Erythroblast (primary cell): ENCODE measurements at regions not wholly inside any gene's neighbourhood (a gene's known extent, or its start where the extent isn't known, plus 50 kb on each side); places are given as distances from the start of the nearest gene placed in this dataset.

Experiments used
- DNase-seq, 2 experiments: peaks; one replicate each; lab custom pipeline; 2025; lab: John Stamatoyannopoulos, UW
- GATA1 ChIP-seq: IDR thresholded peaks from 2 replicates; pipeline ENCODE4 v1.6.1; 2011; ENCODE audit warnings: low read depth, mild to moderate bottlenecking, control low read depth, low read length, moderate library complexity
- POLR2A ChIP-seq: IDR thresholded peaks from 2 replicates; pipeline ENCODE4 v1.6.1; 2011; ENCODE audit warnings: mild to moderate bottlenecking, low read length

DNA sequence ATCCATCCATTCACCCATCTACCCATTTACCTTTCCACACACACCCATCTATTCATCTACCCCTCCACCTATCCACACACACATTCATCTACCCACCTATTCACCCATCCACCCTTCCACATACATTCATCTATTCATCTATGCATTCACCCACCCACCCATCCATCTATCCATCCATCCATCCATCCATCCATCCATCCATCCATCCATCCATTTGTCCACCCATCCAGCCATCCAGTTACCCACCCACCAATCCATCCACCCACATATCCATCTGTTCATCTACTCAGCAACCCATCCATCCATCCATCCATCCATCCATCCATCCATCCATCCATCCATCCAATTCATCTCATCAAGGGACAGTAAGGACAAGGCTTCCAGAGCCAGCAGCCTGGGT lies 74.0 kb downstream of the INHBB start:
- no peak for DNase-seq
- no peak for TF ChIP-seq GATA1
- no peak for TF ChIP-seq POLR2A

DNA sequence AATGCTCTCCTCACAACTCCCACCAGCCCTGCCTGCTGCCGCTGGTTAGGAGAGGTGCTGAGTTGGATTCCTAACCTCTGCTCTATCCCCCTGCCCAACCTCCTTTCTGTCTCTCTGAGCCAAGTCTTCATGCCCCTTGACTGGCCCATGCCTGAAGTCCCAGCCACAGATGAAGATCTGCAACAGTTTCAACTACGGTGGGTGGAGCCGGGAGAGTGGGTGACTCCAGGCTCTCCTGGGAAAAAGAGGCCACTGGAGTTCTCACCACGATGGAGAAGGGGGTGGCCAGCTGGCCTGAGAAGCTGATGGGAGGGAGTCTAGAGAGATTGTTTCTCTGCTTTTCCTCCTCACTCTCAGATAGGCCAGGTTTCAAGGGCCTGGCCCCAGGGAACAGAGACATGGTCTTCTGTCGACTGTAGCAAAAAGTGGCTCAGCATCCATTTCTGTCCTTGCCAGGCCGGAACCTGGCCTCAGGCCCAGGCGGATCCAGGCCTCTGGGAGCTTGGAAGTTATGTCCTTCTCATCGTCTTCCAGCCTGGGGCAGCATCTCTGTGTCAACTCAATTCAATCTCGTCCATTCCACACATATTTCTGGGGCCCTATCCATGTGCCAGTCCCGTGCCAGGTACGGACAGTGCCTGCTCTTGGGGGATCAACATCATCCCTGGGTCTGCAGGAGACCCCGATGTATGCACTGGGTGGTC lies 75.3 kb downstream of the INHBB start:
- DNase-seq: no peak
- TF ChIP-seq POLR2A (no peak), GATA1 (no peak)

DNA sequence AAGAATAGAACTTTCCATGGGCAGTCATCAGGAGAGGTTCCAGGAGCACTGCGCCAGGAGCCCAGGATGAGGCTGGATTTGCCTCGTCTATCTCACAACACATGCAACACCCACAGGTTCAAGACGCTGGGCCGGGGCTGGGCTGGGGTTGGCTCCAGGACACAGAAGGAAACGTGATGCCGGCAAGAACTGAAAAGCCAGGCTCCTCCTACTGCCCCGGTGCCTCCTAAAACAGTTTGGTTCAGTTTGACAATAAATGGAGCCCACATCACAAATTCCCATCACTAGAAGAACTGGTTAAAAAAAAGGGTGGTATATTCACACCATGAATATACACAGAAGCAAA lies 75.9 kb downstream of the INHBB start:
- DNase-seq: no peak
- no peak for TF ChIP-seq POLR2A
- no peak for TF ChIP-seq GATA1

DNA sequence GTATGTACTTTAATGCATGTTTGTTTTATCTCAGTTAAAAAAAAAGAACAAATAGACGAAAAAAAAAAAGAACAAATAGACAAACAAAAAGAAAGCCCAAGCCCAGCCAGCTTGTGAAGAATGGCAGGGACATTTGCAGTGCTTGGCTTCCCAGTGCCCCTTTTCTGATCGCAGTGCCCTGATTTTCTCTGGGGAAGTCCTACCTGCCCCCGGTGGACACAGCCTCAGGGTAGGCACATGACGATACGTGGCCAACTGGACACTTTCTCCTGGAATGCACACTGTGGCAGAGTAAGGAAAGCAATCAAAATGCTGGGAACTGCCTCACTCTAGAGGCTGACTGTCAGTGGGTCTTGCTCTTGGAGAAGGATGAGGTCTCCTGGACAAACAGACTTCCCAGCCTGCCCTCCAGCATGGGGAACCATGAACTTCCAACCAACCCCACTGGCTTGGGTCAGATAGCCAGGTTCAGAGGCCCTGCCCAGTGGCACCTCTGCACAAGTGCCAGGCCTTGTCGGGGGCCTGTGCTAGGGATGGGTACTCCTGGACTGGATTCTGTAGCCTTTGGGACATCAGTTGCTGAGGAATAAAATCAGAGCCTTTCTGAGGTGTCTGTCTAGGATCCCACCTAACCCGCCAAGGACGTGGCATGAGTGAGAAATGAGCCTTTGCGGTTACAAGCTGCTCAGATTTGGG lies 76.7 kb downstream of the INHBB start:
- DNase-seq: no peak
- TF ChIP-seq GATA1 (no peak), POLR2A (no peak)

DNA sequence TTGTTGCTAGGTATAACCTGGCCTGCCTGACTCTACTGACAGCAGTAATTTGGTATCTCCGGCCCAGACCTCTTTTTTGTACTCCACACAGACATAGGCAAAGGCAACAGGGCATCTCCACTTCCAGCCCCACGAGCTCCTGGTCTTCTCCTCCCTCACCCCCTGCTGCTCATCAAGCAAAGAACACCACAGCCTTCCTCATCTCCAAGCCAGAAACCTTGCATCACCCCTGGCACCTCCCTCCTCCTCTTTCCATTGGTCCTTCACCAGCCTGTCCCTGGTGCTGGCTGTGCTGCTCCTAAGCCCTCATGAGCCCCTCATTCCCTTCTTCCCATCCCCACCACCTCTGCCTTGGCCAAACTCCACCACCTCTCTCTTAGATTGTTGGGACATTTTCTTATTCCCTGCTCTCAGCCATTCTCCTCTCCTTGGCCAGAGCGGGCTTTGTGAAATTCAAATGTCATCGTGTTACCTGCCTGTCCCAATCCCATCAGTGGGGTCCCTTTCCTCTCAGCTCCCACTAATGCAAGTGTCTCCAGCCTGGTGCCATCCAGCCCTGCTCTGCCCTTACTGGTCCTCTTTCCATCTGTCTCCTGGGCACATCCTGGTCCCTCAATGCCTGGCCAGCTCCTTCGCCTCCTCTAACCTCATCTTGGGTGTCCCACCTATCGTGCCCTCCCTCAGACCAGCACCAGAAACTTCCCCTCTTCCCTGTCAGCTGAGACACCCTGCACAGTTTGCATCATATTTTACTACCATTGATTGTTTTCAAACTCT lies 77.4 kb downstream of the INHBB start:
- DNase-seq: no peak
- TF ChIP-seq POLR2A (no peak), GATA1 (no peak)

DNA sequence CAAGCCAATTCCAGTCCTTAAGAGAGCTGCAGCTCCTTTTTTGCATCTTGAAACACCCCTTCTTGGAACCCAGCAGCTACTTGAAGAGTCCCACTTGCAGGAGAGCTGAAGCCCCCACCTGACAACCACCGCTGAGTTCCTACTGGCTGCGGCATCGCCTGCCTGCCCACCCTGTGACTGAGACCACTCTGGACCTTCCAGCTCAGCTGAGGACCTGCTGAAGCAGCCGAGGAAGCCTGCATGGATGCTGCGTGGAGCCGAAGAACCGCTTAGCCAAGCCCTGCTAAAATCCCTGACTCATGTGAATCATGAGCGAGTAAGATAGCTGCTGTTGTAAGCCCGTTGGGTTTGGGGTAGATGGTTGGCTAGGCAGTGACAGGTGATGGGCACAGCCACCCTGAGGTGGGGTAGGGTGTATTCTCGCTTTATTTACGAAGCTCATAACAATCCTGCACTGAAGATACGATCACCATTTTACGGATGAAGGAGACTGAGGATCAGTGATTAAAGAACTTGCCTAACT lies 78.4 kb downstream of the INHBB start:
- no peak for DNase-seq

DNA sequence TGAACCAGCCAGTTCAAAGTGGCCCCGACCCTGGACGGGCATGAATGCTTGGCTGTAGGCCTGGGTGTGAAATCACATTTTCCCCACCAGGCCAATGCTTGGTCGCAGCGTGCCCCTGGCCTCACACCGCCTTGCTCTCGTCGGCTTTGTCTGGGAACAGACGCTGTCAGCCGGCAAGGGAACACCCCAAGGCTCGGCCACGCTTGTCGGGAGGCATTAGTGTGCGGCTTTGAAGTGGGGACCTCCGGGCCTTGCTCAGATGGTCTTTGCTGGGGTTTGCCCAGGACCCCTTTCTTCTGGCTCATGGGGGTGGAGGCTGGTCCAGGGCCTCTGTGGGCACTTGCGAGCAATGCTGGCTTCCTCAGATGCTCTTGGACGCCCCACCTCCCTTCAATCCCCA lies 79.1 kb downstream of the INHBB start:
- no peak for TF ChIP-seq POLR2A
- TF ChIP-seq GATA1: no peak
- no peak for DNase-seq

More for the DNA sequence above, 78.4 kb downstream of the INHBB start:
- no peak for TF ChIP-seq POLR2A
- TF ChIP-seq GATA1: no peak

DNA sequence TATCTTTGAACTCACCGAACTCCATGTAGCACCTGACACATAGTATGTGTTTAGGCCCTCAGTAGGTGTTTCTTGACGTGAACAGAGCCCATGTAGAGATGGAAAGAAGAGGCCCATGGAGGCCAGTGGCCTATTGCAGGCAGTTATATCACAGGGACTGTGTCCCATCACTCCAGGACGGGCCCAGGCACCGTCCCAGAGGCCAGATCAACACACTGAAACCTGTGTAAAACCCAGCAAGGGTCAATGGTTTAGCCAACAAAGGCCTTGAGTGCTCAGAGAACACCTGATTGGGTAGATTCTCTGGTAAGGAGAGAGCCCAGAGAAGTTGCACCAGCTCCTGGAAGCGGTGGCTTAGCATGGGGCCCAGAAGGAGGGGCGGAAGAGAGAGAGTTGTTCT lies 82.8 kb downstream of the INHBB start:
- TF ChIP-seq GATA1: no peak
- TF ChIP-seq POLR2A: no peak
- no peak for DNase-seq

DNA sequence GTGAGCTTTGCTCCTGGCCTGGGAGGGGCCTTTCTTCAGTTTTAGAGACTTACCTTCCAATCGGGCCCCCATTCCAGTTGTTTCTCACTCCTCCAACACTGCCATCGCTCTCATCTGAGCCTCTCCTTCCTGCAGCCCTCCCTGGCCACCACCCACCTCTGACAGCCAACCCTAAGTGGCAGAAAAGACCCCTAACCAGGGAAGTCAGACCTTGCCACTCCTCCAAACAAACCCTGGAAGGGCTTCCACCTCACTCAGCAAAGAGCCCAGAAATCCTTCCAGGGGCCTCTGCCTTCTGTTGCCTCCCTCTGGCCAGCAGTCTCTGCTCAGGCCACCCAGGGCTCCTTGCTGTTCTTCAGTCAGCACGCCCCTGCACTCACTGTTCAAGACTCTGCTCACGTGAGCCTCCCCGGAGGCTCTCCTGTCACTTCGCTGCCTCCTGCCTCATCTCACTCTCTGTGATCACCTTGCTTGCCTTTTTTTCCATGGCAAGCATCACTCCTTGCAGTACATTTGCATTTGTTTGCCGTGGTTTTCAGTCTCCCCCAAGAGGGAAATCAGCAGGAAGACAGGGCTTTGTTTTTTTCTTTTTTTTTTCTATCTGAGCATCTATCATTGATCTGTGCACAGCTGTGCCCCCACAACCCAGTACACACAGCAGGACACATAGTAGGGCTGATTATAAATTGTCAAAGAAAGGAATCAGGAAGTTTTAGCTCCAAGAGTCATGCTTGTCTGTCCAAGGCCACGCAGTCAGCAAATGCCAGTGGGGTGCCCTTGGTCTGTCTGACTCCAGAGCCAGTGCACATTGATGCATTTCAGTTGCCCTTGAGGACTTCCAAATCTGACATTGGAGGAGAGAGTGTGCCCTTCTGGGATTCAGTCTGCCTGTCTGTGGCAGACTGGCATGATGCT lies 83.9 kb downstream of the INHBB start:
- DNase-seq: no peak
- TF ChIP-seq POLR2A (no peak), GATA1 (no peak)

DNA sequence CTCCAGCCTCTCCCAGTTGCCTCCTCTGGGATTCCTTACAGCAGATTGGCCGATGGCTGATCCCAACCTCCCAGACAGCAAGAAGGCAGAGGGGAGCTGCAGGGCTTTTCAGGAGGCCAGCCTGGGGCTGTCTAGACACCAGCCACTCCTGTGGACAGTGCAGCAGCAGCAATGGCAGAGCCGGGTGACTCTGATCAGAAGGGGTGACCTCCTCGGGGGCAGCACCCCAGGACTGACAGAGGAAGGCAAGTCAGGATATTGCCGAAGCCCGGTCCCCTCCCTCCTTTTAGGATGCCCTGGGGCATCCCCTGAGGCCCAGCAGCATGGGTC lies 84.5 kb downstream of the INHBB start:
- TF ChIP-seq POLR2A: no peak
- TF ChIP-seq GATA1: no peak
- DNase-seq: no peak

DNA sequence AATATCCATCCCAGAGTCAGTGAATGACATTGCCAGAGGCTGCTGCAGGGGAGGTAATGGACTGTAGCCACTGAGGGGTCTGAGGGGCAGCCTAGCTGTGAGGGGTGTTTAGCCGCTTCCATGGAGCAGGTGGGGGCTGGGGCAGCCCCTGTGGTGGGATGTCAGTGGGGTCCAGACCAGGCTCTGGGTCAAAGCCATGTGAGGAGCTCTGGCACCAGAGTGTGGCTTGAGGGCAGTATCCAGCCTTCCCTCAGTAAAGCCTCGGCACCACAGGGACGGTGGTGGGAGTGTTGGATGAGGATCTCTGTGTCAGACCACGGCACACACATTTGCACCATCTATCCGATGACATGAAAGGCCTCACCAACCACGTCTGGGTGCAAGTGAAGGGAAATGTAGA lies 85.0 kb downstream of the INHBB start:
- DNase-seq: no peak
- TF ChIP-seq POLR2A (no peak), GATA1 (no peak)

DNA sequence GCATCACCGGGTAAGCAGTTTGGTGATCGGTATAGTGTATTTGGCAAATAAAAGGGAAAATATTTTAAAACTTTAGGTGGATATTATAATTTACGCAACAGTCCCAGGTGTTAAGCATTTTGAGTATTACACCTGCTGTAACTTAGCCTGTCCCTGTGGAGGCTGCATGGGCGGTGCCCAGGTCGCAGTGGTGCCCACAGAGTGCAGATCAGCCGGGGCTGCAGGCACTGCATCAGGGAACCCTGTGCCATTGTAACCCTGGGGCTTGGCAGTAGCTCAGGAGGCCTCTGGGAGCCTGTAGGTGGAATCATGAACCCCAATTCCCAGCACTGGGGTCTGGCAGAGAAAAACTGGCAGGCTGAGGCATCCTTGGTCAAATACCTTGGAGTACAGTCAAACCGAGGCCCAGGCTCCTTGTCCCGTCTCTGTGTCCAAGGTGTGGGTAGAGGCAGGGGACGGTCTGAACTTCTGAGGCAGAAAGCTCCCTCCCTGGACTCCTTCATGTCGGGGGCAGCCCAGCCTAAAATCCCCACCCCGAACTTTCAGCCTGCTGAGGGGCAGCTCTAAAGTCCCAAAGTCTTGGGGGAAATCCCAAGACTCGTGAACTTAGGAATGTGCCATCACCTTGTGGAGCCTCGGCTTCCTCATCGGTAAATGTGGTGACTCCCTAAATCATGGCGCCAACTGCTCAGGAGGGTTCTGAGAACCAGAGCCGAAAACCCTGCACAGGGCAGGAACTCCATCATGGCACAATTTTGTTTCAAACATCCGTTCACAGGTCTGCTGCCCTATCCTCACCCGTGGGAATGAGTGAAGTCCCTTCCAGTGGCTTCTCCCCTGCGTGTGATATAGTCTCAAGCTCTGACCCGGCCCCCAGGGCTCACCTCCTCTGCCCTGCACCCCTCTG lies 85.7 kb downstream of the INHBB start:
- TF ChIP-seq GATA1 (no peak), POLR2A (no peak)
- no peak for DNase-seq

DNA sequence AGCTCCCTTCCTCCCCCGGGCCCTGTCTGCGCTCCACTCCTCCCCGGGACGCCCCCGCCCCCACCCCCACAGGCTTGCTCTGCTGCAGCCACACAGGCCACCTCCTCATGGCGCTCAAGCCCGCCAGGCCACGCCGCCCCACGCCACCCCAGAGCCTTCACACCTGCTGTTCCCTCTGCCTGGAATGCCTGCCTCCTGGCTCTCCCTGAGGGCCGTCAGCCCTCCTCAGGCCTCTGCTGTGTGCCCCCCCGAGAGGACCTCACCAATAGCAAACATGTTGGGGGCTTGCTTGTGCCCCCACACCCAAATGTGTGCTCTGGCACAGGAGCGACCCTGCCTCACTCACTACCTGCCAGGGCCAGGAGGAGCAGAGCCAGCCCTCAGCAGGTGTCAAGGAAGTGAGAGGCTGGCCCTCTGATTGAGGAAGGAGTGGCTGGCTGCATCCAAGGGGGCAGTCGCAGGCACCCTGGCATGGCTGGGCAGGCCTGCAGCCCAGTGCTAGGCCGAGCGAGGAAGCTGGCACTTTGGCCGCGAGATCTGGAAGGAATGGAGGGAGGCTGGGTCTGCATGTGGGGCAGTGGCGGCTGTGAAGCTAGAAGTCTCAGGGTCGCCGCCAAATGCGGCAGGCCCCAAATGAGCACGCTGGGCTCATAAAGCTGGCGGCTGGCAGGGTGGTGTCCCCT lies 86.5 kb downstream of the INHBB start:
- TF ChIP-seq POLR2A: no peak
- no peak for TF ChIP-seq GATA1
- DNase-seq: no peak
